GM18951 (cell line): ENCODE measurements at regions not wholly inside any gene's neighbourhood (a gene's known extent, or its start where the extent isn't known, plus 50 kb on each side); places are given as distances from the start of the nearest gene placed in this dataset.
"Not testable (repeated sequence)": the region's sequence is repeated elsewhere in the genome, so short reads cannot be mapped to it uniquely, and the experiment has no call there.

Experiments used
- POLR2A ChIP-seq: IDR thresholded peaks from 4 replicates; pipeline ENCODE4 v1.6.1; 2011; ENCODE audit warnings: mild to moderate bottlenecking; ENCODE audit not compliant: insufficient read length, insufficient read depth; ENCODE audit errors: extremely low read depth
- in situ Hi-C: fragments of 300-500 bp; cut with MboI; formaldehyde crosslinking; loops from one replicate; pipeline ENCODE4 v1.12.0; 2022; ENCODE audit warnings: low sequenced_read_pairs, mixed read lengths, inconsistent platforms; ENCODE audit not compliant: unreplicated experiment

GRCh38 chr1:187840557-187840956 lies 1011.8 kb downstream of the PLA2G4A start:
- in situ Hi-C loops = no loop called here
- no peak for TF ChIP-seq POLR2A

GRCh38 chr1:187842406-187843165 lies 1013.8 kb downstream of the PLA2G4A start:
- in situ Hi-C loops = no loop called here
- TF ChIP-seq POLR2A = no peak

- in situ Hi-C loops = no loop called here
- TF ChIP-seq POLR2A = no peak
Measured at GRCh38 chr1:187844313-187844712, 1015.6 kb downstream of the PLA2G4A start.

- in situ Hi-C loops = no loop called here
- no peak for TF ChIP-seq POLR2A
Measured at GRCh38 chr1:187847531-187847930, 1018.8 kb downstream of the PLA2G4A start.

GRCh38 chr1:187848321-187848720 lies 1019.6 kb downstream of the PLA2G4A start:
- TF ChIP-seq POLR2A = no peak
- in situ Hi-C loops = no loop called here

- in situ Hi-C loops = not testable (repeated sequence)
Measured at GRCh38 chr1:187850146-187850545, 1021.4 kb downstream of the PLA2G4A start.

- in situ Hi-C loops = no loop called here
- TF ChIP-seq POLR2A = no peak
Measured at GRCh38 chr1:187853505-187853904, 1024.8 kb downstream of the PLA2G4A start.

GRCh38 chr1:187854457-187854856 lies 1025.7 kb downstream of the PLA2G4A start:
- no peak for TF ChIP-seq POLR2A

GRCh38 chr1:187862506-187862905 lies 1033.8 kb downstream of the PLA2G4A start:
- TF ChIP-seq POLR2A = no peak
- in situ Hi-C loops = no loop called here

More at GRCh38 chr1:187854457-187854856, 1025.7 kb downstream of the PLA2G4A start:
- in situ Hi-C loops = no loop called here

- in situ Hi-C loops = no loop called here
- TF ChIP-seq POLR2A = no peak
Measured at GRCh38 chr1:187870552-187870951, 1041.8 kb downstream of the PLA2G4A start.

- no peak for TF ChIP-seq POLR2A
- in situ Hi-C loops = no loop called here
Measured at GRCh38 chr1:187871177-187871845, 1042.6 kb downstream of the PLA2G4A start.

- TF ChIP-seq POLR2A = no peak
- in situ Hi-C loops = no loop called here
Measured at GRCh38 chr1:187872550-187872949, 1043.8 kb downstream of the PLA2G4A start.

- TF ChIP-seq POLR2A = no peak
- in situ Hi-C loops = no loop called here
Measured at GRCh38 chr1:187873126-187873525, 1044.4 kb downstream of the PLA2G4A start.

GRCh38 chr1:187876775-187877174 lies 1048.0 kb downstream of the PLA2G4A start:
- in situ Hi-C loops = no loop called here
- TF ChIP-seq POLR2A = no peak
